HG02852 (cell line): ENCODE measurements at regions not wholly inside any gene's neighbourhood (a gene's known extent, or its start where the extent isn't known, plus 50 kb on each side); places are given as distances from the start of the nearest gene placed in this dataset.
"Not testable (repeated sequence)": the region's sequence is repeated elsewhere in the genome, so short reads cannot be mapped to it uniquely, and the experiment has no call there.

Source experiments
- ATAC-seq: cut with Tn5 transposase; IDR thresholded peaks from one replicate; pipeline ENCODE4 v1.9.1; 2021; ENCODE audit warnings: mild to moderate bottlenecking, moderate library complexity; ENCODE audit not compliant: unreplicated experiment

- ATAC-seq = not testable (repeated sequence)
Observed at GRCh38 chr5:91285062-91285461, 98.1 kb downstream of the ARRDC3 start.

GRCh38 chr5:91283899-91284298 lies 99.2 kb downstream of the ARRDC3 start:
- ATAC-seq = no peak

GRCh38 chr5:91283326-91283725 lies 99.8 kb downstream of the ARRDC3 start:
- ATAC-seq = no peak

- ATAC-seq = no peak
Observed at GRCh38 chr5:91282210-91282609, 100.9 kb downstream of the ARRDC3 start.

GRCh38 chr5:91281401-91281800 lies 101.7 kb downstream of the ARRDC3 start:
- ATAC-seq = no peak

GRCh38 chr5:91280362-91281269 lies 102.5 kb downstream of the ARRDC3 start:
- peak; percentile 89 for ATAC-seq

- ATAC-seq = no peak
Observed at GRCh38 chr5:91277840-91278239, 105.3 kb downstream of the ARRDC3 start.

- no peak for ATAC-seq
Observed at GRCh38 chr5:91277093-91277626, 106.0 kb downstream of the ARRDC3 start.

GRCh38 chr5:91272858-91273257 lies 110.3 kb downstream of the ARRDC3 start:
- ATAC-seq = peak; percentile 81

GRCh38 chr5:91271999-91272398 lies 111.1 kb downstream of the ARRDC3 start:
- ATAC-seq = peak; percentile 54

- ATAC-seq = peak; percentile 36
Observed at GRCh38 chr5:91269198-91269597, 113.9 kb downstream of the ARRDC3 start.

- ATAC-seq = peak; percentile 51
Observed at GRCh38 chr5:91266184-91266705, 116.9 kb downstream of the ARRDC3 start.

GRCh38 chr5:91264311-91265051 lies 118.6 kb downstream of the ARRDC3 start:
- ATAC-seq = no peak

GRCh38 chr5:91263898-91264297 lies 119.2 kb downstream of the ARRDC3 start:
- no peak for ATAC-seq

- no peak for ATAC-seq
Observed at GRCh38 chr5:91257301-91257700, 125.8 kb downstream of the ARRDC3 start.

GRCh38 chr5:91256142-91256524 lies 127.0 kb downstream of the ARRDC3 start:
- no peak for ATAC-seq

- no peak for ATAC-seq
Observed at GRCh38 chr5:91255396-91256141, 127.5 kb downstream of the ARRDC3 start.

- ATAC-seq = no peak
Observed at GRCh38 chr5:91252916-91253315, 130.2 kb downstream of the ARRDC3 start.

GRCh38 chr5:91245871-91246270 lies 137.2 kb downstream of the ARRDC3 start:
- no peak for ATAC-seq

GRCh38 chr5:91245074-91245452 lies 138.1 kb downstream of the ARRDC3 start:
- ATAC-seq = no peak
